HG02588 (cell line): ENCODE measurements at regions not wholly inside any gene's neighbourhood (a gene's known extent, or its start where the extent isn't known, plus 50 kb on each side); places are given as distances from the start of the nearest gene placed in this dataset.

ENCODE experiments used
- ATAC-seq: cut with Tn5 transposase; IDR thresholded peaks from one replicate; pipeline ENCODE4 v1.9.1; 2021; ENCODE audit warnings: mild to moderate bottlenecking, moderate library complexity; ENCODE audit not compliant: unreplicated experiment

- ATAC-seq: no peak
Measured at GRCh38 chr3:111465081-111465670, 76.8 kb upstream of the CD96 start.

- ATAC-seq: no peak
Measured at GRCh38 chr3:111470032-111470431, 72.0 kb upstream of the CD96 start.

DNA sequence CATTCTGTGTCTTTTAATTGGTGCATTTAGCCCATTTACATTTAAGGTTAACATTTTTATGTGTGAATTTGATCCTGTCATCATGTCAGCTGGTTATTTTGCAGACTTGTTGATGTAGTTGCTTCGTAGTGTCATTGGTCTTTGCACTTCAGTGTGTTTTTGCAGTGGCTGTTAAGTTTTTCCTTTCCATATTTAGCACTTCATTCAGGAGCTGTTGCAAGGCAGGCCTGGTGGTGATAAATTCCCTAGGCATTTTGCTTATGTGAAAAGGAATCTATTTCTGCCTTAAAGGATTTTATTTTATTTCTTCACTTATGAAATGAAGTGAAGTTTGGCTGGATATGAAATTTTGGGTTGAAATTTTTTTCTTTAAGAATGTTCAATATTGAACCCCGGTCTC lies 70.2 kb upstream of the CD96 start:
- ATAC-seq: no peak

GRCh38 chr3:111472556-111472955 lies 69.4 kb upstream of the CD96 start:
- ATAC-seq: no peak

- no peak for ATAC-seq
Measured at GRCh38 chr3:111473550-111473949, 68.4 kb upstream of the CD96 start.

GRCh38 chr3:111476701-111477100 lies 65.3 kb upstream of the CD96 start:
- ATAC-seq: no peak

GRCh38 chr3:111480091-111480490 lies 61.9 kb upstream of the CD96 start:
- no peak for ATAC-seq

GRCh38 chr3:111481551-111481950 lies 60.4 kb upstream of the CD96 start:
- no peak for ATAC-seq

GRCh38 chr3:111482574-111482973 lies 59.4 kb upstream of the CD96 start:
- ATAC-seq: no peak

DNA sequence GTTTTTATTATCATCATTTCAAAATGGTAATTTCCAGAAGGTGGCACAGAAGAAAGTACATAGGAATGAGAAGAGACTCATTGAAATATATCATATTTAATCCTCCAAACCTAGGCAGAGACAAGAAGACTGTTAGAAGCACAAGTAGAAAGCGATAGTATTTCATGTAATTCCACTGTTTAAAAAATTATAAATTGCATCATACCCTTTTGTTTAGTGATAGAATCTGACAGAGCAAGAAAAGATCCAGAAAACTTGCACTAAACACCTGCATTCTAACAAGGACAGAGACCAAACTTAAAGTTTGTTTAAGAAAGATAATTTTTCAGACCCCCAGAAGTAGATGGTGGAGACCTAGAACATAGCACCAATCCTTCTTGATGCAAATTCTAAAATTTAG lies 56.9 kb upstream of the CD96 start:
- no peak for ATAC-seq
